ENCODE measurements at regions not wholly inside any gene's neighbourhood (a gene's known extent, or its start where the extent isn't known, plus 50 kb on each side); places are given as distances from the start of the nearest gene placed in this dataset.

DNA sequence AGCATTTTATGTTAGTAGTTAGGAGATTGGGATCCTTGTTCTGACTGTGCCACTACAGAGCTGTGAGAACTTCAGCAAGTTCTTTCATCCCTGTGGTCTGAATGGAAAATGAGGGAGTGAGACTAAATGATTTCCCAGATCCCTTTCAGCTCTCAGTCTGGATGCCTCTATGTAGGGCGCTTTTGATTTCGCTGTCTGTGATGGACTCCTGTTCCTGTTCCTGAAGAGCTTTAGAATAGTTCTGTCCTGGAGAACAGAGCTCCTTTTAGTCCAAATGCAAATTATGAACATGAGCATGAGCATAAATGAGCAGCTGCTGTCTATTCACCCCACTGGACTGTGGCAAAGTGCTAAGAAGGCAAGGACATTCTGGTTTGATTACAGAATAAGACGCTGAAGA, 61.4 kb upstream of the NT5E start:
- WGBS, 3 donors, result 83 to 93% (median 86%) methylated on average over 3 of the region's 3 CpGs
- Histone ChIP-seq H3K4me3 (no peak overlapping the region), H3K9me3 (no peaks in the 10 kb centered on the region), H3K36me3 (ENCODE audit: insufficient read depth in 1 of 2, low read depth in 1 of 2) (no peaks in the 10 kb centered on the region), H3K27me3 (ENCODE audit: insufficient read depth in 3 of 3, low read length in 2 of 3) (peaks cover 0 to under 1% (median 0%) of the 10 kb centered on the region in 3 donors), H3K4me1 (no peaks in the 10 kb centered on the region), H3K27ac (no peak overlapping the region)
- intact Hi-C loops (cut with DNase I), result no loop called here
- ATAC-seq, result no peak
- no peak for DNase-seq
- TF ChIP-seq, protein P1, sequence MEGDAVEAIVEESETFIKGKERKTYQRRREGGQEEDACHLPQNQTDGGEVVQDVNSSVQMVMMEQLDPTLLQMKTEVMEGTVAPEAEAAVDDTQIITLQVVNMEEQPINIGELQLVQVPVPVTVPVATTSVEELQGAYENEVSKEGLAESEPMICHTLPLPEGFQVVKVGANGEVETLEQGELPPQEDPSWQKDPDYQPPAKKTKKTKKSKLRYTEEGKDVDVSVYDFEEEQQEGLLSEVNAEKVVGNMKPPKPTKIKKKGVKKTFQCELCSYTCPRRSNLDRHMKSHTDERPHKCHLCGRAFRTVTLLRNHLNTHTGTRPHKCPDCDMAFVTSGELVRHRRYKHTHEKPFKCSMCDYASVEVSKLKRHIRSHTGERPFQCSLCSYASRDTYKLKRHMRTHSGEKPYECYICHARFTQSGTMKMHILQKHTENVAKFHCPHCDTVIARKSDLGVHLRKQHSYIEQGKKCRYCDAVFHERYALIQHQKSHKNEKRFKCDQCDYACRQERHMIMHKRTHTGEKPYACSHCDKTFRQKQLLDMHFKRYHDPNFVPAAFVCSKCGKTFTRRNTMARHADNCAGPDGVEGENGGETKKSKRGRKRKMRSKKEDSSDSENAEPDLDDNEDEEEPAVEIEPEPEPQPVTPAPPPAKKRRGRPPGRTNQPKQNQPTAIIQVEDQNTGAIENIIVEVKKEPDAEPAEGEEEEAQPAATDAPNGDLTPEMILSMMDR (IDR thresholded peaks at IDR 0.05), result no peak

DNA sequence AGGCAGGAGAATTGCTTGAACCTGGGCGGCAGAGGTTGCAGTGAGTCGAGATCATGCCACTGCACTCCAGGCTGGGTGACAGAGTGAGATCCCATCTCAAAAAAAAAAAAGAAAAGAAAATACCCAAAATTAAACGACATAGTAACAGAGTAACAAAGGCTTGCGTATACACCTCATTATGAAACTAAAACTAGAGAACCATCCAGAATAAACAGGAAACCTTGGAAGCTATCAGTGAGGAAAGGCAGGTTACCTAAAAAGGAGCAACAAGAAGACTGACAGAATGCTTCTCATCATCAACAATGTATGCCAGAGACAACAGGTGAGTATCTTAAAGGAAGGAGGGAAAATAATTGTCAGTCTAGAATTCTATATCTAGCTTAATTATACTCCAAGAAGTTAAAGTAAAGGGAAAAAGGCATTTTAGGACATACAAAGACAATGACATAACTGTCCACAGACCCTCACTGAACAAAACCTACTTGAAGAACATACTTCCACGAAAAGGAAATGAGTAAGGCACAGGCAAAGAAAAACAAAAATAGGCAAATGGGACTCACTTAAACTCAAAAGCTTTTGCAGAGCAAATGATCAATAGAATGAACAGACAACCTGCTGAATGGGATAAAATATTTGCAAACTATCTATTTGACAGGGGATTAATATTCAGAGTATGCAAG, 64.1 kb upstream of the NT5E start:
- 80 to 84% (median 81%) methylated on average over 5 of the region's 5 CpGs for WGBS, 3 donors
- Histone ChIP-seq H3K36me3 (ENCODE audit: insufficient read depth in 1 of 2, low read depth in 1 of 2) (no peaks in the 10 kb centered on the region), H3K4me3 (no peak overlapping the region), H3K4me1 (no peaks in the 10 kb centered on the region), H3K27me3 (ENCODE audit: insufficient read depth in 3 of 3, low read length in 2 of 3) (no peaks in the 10 kb centered on the region), H3K27ac (no peak overlapping the region), H3K9me3 (no peaks in the 10 kb centered on the region)
- ATAC-seq, result no peak
- TF ChIP-seq, protein P1 (IDR thresholded peaks at IDR 0.05), result no peak
- intact Hi-C loops (cut with DNase I), result no loop called here
- DNase-seq, result no peak

DNA sequence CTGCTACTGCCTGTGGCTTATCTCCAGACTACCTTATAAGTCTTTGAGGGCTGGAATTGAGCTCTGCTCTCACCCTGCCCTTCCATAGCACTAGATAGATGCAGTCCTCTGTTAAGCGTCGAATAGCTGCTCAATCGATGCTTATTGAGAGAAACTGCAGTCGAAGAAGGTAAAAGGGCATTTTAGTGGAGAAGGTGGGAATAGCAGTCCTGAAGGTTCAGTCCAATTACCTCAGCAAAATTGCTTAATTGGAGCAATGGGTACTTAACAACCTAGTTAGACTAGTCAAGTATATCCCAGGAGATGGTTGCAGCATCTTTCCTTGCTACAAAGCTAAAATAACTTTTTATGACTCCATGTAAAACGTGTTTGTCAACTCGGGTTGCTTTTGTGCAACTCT, 66.8 kb upstream of the NT5E start:
- Histone ChIP-seq H3K9me3 (no peaks in the 10 kb centered on the region), H3K4me3 (no peak overlapping the region), H3K36me3 (ENCODE audit: insufficient read depth in 1 of 2, low read depth in 1 of 2) (no peaks in the 10 kb centered on the region), H3K27ac (no peak overlapping the region), H3K27me3 (ENCODE audit: insufficient read depth in 3 of 3, low read length in 2 of 3) (no peaks in the 10 kb centered on the region), H3K4me1 (no peaks in the 10 kb centered on the region)
- whole genome bisulfite sequencing, 3 donors, result 48 to 71% (median 52%) methylated on average over 6 of the region's 6 CpGs
- no peak for ATAC-seq
- DNase-seq, result no peak
- intact Hi-C loops (cut with DNase I), result no loop called here
- TF ChIP-seq, protein P1 (IDR thresholded peaks at IDR 0.05), result no peak

DNA sequence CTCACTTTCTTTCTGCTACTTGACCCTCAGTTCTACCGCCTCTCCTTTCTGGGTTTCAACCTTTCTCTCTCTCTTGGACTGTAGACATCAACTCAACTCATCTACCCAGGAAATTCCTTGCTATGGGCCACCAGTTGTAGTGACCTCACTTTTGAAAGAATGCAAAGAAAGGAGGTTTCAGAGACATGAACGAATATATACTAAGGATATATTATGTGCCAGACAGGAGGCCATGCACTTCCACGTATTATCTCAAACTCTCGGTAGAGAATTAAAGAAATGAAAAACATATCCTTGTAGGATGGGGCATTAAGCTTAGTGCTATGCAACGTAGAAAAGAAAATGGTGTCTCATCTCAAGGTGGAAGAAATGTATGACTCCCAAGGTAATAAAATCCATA, 67.3 kb upstream of the NT5E start:
- Histone ChIP-seq H3K4me3 (no peak overlapping the region), H3K36me3 (ENCODE audit: insufficient read depth in 1 of 2, low read depth in 1 of 2) (no peaks in the 10 kb centered on the region), H3K27me3 (ENCODE audit: insufficient read depth in 3 of 3, low read length in 2 of 3) (no peaks in the 10 kb centered on the region), H3K27ac (no peak overlapping the region), H3K9me3 (no peaks in the 10 kb centered on the region), H3K4me1 (no peaks in the 10 kb centered on the region)
- TF ChIP-seq, protein P1 (IDR thresholded peaks at IDR 0.05), result no peak
- DNase-seq (no peak), ATAC-seq (no peak)
- WGBS, 3 donors, result 73 to 79% (median 78%) methylated on average over 5 of the region's 5 CpGs
- intact Hi-C loops (cut with DNase I), result no loop called here

DNA sequence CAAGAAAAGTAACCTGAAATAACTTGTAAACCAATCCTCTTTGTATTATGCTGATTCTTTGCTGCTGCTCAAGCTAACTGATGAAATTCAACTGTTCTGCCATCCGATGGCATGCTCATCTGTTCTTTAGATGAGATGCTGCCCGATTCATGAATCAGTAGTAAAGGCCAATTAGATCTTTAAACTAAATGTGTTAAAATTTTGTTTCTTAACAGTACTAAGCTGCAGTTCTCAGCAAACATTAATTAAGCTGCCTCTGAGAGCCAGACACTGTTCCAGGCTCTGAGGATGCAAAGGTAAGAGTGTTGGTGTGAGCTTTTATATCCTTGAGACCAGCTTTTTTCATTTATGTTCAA, 77.0 kb upstream of the NT5E start:
- no peaks in the 10 kb centered on the region for H3K4me1 ChIP-seq
- intact Hi-C loops (cut with DNase I), result no loop called here
- TF ChIP-seq, protein P1 (IDR thresholded peaks at IDR 0.05), result no peak
- H3K4me3 ChIP-seq, result no peak overlapping the region
- no peaks in the 10 kb centered on the region for H3K9me3 ChIP-seq
- WGBS, 3 donors, result 39 to 92% (median 58%) methylated on average over 2 of the region's 2 CpGs
- H3K27me3 ChIP-seq (ENCODE audit: insufficient read depth in 3 of 3, low read length in 2 of 3), result no peaks in the 10 kb centered on the region
- H3K36me3 ChIP-seq (ENCODE audit: insufficient read depth in 1 of 2, low read depth in 1 of 2), result no peaks in the 10 kb centered on the region
- no peak for ATAC-seq
- no peak for DNase-seq
- no peak overlapping the region for H3K27ac ChIP-seq
